ENCODE measurements at regions not wholly inside any gene's neighbourhood (a gene's known extent, or its start where the extent isn't known, plus 50 kb on each side); places are given as distances from the start of the nearest gene placed in this dataset.
"Not testable (repeated sequence)": the region's sequence is repeated elsewhere in the genome, so short reads cannot be mapped to it uniquely, and the experiment has no call there.

DNA sequence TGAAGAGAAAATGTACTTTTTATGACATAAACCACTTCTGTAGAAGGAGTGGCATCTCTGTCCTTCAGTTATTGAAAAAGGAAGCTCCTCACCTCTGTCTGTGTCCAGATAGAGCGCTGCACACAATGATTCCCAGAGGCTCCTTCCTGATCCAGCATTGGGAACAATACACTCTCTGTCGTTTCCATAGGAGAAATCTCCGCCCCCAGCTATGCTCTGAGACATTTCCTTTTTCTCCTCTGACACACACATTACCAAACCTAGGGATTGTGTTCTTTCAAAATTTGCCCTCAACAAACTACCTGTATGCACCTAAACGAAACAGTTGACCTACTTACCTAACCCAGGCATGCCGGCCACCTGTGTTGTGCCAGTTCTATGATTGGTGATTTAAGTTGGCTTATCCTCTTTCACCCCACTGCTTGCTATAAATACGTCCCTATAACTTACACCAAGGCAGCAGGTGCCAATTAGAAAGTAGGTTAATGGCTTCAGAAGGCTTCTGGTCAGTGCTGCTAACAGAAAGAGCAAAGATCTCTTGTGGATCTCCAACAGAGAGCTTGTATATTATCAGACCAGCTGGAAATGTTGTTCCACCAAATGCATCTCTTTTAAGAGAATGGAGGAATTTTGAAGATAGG, 140.1 kb upstream of the JCAD start:
- Histone ChIP-seq H4K20me1 (ENCODE audit: insufficient read depth, low read length) (no peaks in the 10 kb centered on the region), H3K27me3 (ENCODE audit: insufficient read depth, low read length) (peaks cover 18% of the 10 kb centered on the region), H3K4me3 (ENCODE audit: insufficient read depth, low read length) (no peak overlapping the region), H3K9me3 (ENCODE audit: low read depth, low read length) (no peaks in the 10 kb centered on the region), H3K4me2 (ENCODE audit: insufficient read depth, low read length) (no peak overlapping the region), H3K4me1 (ENCODE audit: insufficient read depth, low read length) (no peaks in the 10 kb centered on the region), H3K27ac (ENCODE audit: low read depth, low read length) (no peak overlapping the region), H2AFZ (ENCODE audit: low read length) (no peak overlapping the region), H3K36me3 (ENCODE audit: insufficient read depth, low read length) (no peaks in the 10 kb centered on the region), H3K79me2 (ENCODE audit: insufficient read depth, low read length) (no peaks in the 10 kb centered on the region)
- DNase-seq (ENCODE audit: insufficient read length, low spot score, missing footprints): no peak
- TF ChIP-seq, protein P1, sequence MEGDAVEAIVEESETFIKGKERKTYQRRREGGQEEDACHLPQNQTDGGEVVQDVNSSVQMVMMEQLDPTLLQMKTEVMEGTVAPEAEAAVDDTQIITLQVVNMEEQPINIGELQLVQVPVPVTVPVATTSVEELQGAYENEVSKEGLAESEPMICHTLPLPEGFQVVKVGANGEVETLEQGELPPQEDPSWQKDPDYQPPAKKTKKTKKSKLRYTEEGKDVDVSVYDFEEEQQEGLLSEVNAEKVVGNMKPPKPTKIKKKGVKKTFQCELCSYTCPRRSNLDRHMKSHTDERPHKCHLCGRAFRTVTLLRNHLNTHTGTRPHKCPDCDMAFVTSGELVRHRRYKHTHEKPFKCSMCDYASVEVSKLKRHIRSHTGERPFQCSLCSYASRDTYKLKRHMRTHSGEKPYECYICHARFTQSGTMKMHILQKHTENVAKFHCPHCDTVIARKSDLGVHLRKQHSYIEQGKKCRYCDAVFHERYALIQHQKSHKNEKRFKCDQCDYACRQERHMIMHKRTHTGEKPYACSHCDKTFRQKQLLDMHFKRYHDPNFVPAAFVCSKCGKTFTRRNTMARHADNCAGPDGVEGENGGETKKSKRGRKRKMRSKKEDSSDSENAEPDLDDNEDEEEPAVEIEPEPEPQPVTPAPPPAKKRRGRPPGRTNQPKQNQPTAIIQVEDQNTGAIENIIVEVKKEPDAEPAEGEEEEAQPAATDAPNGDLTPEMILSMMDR (IDR thresholded peaks at IDR 0.05; ENCODE audit: extremely low read depth, low read depth, low read length): no peak

DNA sequence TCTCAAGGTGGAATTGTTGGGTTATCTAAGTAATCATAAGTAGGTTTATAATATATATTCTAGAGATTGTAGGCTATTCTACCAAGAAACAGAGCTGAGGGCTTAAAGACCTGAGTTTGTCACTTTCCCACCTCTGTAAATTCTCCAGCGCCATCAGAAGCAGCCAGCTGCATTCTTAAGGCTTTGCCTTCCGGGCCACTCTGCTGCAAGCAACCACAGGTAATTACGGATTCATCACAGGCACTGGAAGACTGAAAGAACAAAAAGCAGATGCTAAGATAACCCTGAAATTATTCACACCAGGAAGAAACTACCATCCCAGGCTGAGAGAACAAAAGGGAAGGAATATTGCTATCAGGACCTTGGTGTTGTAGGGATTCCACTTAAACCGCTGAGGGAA, 137.8 kb upstream of the JCAD start:
- no peaks in the 10 kb centered on the region for H3K9me3 ChIP-seq (ENCODE audit: low read depth, low read length)
- H3K27me3 ChIP-seq (ENCODE audit: insufficient read depth, low read length): peaks cover 18% of the 10 kb centered on the region
- no peak overlapping the region for H2AFZ ChIP-seq (ENCODE audit: low read length)

DNA sequence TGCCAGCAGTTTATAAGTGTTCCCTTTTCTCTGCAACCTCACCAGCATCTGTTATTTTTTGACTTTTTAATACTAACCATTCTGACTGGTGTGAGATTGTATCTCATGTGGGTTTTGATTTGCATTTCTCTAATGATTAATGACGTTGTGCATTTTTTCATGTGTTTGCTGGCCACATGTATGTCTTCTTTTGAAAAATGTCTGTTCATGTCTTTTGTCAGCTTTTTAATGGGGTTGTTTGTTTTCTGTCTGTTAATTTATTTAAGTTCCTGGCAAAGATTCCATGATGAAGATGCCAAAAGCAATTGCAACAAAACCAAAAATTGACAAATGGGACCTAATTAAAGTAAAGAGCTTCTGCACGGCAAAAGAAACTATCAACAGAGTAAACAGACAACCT, 137.2 kb upstream of the JCAD start:
- not testable (repeated sequence) for H3K4me1 ChIP-seq (ENCODE audit: insufficient read depth, low read length); H3K79me2 ChIP-seq (ENCODE audit: insufficient read depth, low read length); H3K9me3 ChIP-seq (ENCODE audit: low read depth, low read length); H3K4me2 ChIP-seq (ENCODE audit: insufficient read depth, low read length); H2AFZ ChIP-seq (ENCODE audit: low read length); DNase-seq (ENCODE audit: insufficient read length, low spot score, missing footprints); H3K36me3 ChIP-seq (ENCODE audit: insufficient read depth, low read length); H3K27ac ChIP-seq (ENCODE audit: low read depth, low read length); H4K20me1 ChIP-seq (ENCODE audit: insufficient read depth, low read length); H3K4me3 ChIP-seq (ENCODE audit: insufficient read depth, low read length)
- peaks cover 18% of the 10 kb centered on the region for H3K27me3 ChIP-seq (ENCODE audit: insufficient read depth, low read length)

More for the DNA sequence above, 137.8 kb upstream of the JCAD start:
- no peaks in the 10 kb centered on the region for H3K4me1 ChIP-seq (ENCODE audit: insufficient read depth, low read length)
- H3K4me2 ChIP-seq (ENCODE audit: insufficient read depth, low read length): no peak overlapping the region
- no peaks in the 10 kb centered on the region for H3K79me2 ChIP-seq (ENCODE audit: insufficient read depth, low read length)
- no peaks in the 10 kb centered on the region for H4K20me1 ChIP-seq (ENCODE audit: insufficient read depth, low read length)
- no peak for DNase-seq (ENCODE audit: insufficient read length, low spot score, missing footprints)
- no peak overlapping the region for H3K27ac ChIP-seq (ENCODE audit: low read depth, low read length)
- no peak overlapping the region for H3K4me3 ChIP-seq (ENCODE audit: insufficient read depth, low read length)
- no peaks in the 10 kb centered on the region for H3K36me3 ChIP-seq (ENCODE audit: insufficient read depth, low read length)
- TF ChIP-seq, protein P1 (IDR thresholded peaks at IDR 0.05; ENCODE audit: extremely low read depth, low read depth, low read length): no peak

DNA sequence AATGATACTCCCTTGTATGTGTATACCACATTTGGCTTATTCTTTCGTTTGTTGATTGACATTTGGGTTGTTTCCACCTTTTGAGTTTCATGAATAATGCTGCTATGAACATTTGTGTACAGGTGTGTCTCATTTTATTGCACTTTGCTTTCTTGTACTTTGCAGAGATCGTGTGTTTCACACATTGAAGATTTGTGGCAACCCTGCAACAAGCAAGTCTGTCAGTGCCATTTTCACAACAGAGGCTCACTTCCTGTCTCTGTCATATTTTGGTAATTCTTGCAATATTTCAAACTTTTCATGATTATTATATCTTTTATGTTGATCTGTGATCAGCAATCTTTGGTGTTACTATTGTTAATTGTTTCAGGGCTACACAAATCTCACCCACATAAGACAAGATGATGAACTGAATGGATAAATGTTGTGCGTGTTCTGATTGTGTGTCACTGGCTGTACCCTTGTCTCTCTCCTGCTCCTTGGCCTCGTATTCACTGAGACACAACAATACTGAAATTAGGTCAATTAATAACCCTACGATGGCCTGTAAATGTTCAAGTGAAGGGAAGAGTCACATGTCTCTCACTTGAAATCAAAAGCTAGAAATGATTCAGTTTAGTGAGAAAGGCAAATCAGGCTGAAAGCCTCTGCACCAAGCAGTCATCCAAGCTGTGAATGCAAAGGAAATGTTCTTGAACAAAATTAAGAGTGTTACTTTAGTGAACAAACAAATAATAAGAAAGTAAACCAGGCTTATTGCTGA, 133.6 kb upstream of the JCAD start:
- H3K79me2 ChIP-seq (ENCODE audit: insufficient read depth, low read length): no peaks in the 10 kb centered on the region
- H3K4me2 ChIP-seq (ENCODE audit: insufficient read depth, low read length): no peak overlapping the region
- peaks cover 8% of the 10 kb centered on the region for H3K27me3 ChIP-seq (ENCODE audit: insufficient read depth, low read length)
- H4K20me1 ChIP-seq (ENCODE audit: insufficient read depth, low read length): no peaks in the 10 kb centered on the region
- no peaks in the 10 kb centered on the region for H3K36me3 ChIP-seq (ENCODE audit: insufficient read depth, low read length)
- H3K9me3 ChIP-seq (ENCODE audit: low read depth, low read length): no peaks in the 10 kb centered on the region
- H3K4me1 ChIP-seq (ENCODE audit: insufficient read depth, low read length): peaks cover 2% of the 10 kb centered on the region
- no peak overlapping the region for H3K27ac ChIP-seq (ENCODE audit: low read depth, low read length)
- TF ChIP-seq, protein P1 (IDR thresholded peaks at IDR 0.05; ENCODE audit: extremely low read depth, low read depth, low read length): no peak
- H3K4me3 ChIP-seq (ENCODE audit: insufficient read depth, low read length): no peak overlapping the region
- no peak for DNase-seq (ENCODE audit: insufficient read length, low spot score, missing footprints)
- no peak overlapping the region for H2AFZ ChIP-seq (ENCODE audit: low read length)

Measured in osteoblast (primary cell).